Karpas-422 (cell line): ENCODE measurements at regions not wholly inside any gene's neighbourhood (a gene's known extent, or its start where the extent isn't known, plus 50 kb on each side); places are given as distances from the start of the nearest gene placed in this dataset.

Experiments
- DNase-seq: peaks from one replicate; pipeline ENCODE4 v3.0.0-alpha.2; 2015
- H2AFZ ChIP-seq: fragments of 200-600 bp; sonication (generic); 2 replicates; pipeline ENCODE4 v1.6.1; 2014; ENCODE audit warnings: antibody characterized with exemption, low read length, mixed read lengths
- H3K27ac ChIP-seq: fragments of 200-600 bp; sonication (generic); 2 replicates; pipeline ENCODE4 v1.5.1; 2014; ENCODE audit warnings: mild to moderate bottlenecking, low read length, moderate library complexity
- H3K27me3 ChIP-seq: fragments of 200-600 bp; sonication (generic); 2 replicates; pipeline ENCODE4 v1.6.1; 2014; ENCODE audit warnings: low read length, mixed read lengths
- H3K36me3 ChIP-seq: fragments of 200-600 bp; sonication (generic); 2 replicates; pipeline ENCODE4 v1.6.1; 2014; ENCODE audit warnings: low read length, mixed read lengths; ENCODE audit not compliant: insufficient read depth
- H3K4me1 ChIP-seq: fragments of 200-600 bp; sonication (generic); 2 replicates; pipeline ENCODE4 v1.6.1; 2014; ENCODE audit warnings: mild to moderate bottlenecking, low read length, mixed read lengths
- H3K4me2 ChIP-seq: fragments of 200-600 bp; sonication (generic); 2 replicates; pipeline ENCODE4 v1.6.1; 2014; ENCODE audit warnings: low read length, low read depth, mild to moderate bottlenecking; ENCODE audit not compliant: poor library complexity, severe bottlenecking
- H3K4me3 ChIP-seq: fragments of 200-600 bp; sonication (generic); 2 replicates; pipeline ENCODE4 v1.5.1; 2014; ENCODE audit warnings: mild to moderate bottlenecking, antibody characterized with exemption, low read length, mixed read lengths
- H3K79me2 ChIP-seq: fragments of 200-600 bp; sonication (generic); 2 replicates; pipeline ENCODE4 v1.6.1; 2014; ENCODE audit warnings: mild to moderate bottlenecking, low read length, mixed read lengths
- H3K9ac ChIP-seq: fragments of 200-600 bp; sonication (generic); 2 replicates; pipeline ENCODE4 v1.6.0; 2014; ENCODE audit warnings: low read length
- H3K9me2 ChIP-seq: fragments of 200-600 bp; sonication (generic), shearing (Covaris generic); replicated peaks from 2 replicates; pipeline ENCODE4 v1.6.0; 2014; ENCODE audit warnings: mild to moderate bottlenecking, low read length, moderate library complexity; ENCODE audit not compliant: insufficient read depth
- H3K9me3 ChIP-seq: fragments of 300-700, 200-600 bp; sonication (generic); 2 replicates; pipeline ENCODE4 v1.6.1; 2014; ENCODE audit warnings: low read length, mixed read lengths
- H4K20me1 ChIP-seq: fragments of 200-600 bp; sonication (generic); 2 replicates; pipeline ENCODE4 v1.6.1; 2014; ENCODE audit warnings: mild to moderate bottlenecking, antibody characterized with exemption, low read length, low read depth; ENCODE audit not compliant: insufficient read depth

DNA sequence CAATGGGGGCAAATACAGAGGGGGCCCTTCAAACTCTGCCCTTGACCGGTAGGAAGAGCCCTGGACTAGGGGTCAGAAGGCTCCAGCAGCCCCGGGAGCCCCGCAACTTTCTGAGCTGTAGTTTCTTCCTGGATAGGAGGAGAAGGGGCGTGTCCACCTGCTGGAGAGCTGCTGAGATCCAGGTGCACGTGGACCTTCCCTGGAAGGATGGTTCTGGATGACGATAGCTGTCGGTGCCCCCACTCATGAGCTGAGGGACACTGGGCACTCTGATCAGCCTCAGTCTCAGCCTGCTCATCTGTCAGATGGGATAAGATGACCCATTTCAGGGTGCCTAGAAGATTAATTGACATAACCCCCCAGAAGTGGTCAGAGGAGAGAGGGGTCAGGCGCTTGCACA is 125.2 kb upstream of the HDAC4 start:
- Histone ChIP-seq H3K27ac (no peak overlapping the region), H2AFZ (no peak overlapping the region), H3K9me3 (no peaks in the 10 kb centered on the region), H4K20me1 (no peaks in the 10 kb centered on the region), H3K36me3 (no peaks in the 10 kb centered on the region), H3K4me3 (no peak overlapping the region), H3K4me2 (no peak overlapping the region), H3K27me3 (no peaks in the 10 kb centered on the region), H3K9me2 (no peaks in the 10 kb centered on the region), H3K79me2 (no peaks in the 10 kb centered on the region), H3K4me1 (no peaks in the 10 kb centered on the region), H3K9ac (no peak overlapping the region)
- DNase-seq = no peak

DNA sequence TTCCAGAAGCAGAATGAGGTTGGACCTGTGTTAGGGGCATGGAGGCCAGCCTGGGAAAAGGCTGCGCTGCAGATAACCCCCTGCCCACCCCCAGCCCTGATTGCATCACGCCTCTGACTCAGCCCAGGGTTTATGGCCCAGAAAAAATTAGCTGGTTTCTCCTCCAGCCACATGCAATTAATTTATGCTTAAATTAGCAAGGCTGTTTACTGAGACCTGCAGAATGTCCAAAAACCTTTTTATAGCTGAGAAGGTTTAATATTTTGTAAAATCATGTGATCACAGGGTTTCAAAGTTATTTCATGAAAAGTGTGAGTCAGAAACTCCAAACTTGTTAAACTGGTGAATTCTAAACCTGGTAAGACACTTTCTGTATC is 123.1 kb upstream of the HDAC4 start:
- Histone ChIP-seq H3K9me3 (no peaks in the 10 kb centered on the region), H2AFZ (no peak overlapping the region), H3K9me2 (no peaks in the 10 kb centered on the region), H3K79me2 (no peaks in the 10 kb centered on the region), H3K9ac (no peak overlapping the region), H3K4me1 (no peaks in the 10 kb centered on the region), H3K27me3 (no peaks in the 10 kb centered on the region), H3K27ac (no peak overlapping the region), H3K4me3 (no peak overlapping the region), H4K20me1 (no peaks in the 10 kb centered on the region), H3K36me3 (no peaks in the 10 kb centered on the region), H3K4me2 (no peak overlapping the region)
- no peak for DNase-seq

DNA sequence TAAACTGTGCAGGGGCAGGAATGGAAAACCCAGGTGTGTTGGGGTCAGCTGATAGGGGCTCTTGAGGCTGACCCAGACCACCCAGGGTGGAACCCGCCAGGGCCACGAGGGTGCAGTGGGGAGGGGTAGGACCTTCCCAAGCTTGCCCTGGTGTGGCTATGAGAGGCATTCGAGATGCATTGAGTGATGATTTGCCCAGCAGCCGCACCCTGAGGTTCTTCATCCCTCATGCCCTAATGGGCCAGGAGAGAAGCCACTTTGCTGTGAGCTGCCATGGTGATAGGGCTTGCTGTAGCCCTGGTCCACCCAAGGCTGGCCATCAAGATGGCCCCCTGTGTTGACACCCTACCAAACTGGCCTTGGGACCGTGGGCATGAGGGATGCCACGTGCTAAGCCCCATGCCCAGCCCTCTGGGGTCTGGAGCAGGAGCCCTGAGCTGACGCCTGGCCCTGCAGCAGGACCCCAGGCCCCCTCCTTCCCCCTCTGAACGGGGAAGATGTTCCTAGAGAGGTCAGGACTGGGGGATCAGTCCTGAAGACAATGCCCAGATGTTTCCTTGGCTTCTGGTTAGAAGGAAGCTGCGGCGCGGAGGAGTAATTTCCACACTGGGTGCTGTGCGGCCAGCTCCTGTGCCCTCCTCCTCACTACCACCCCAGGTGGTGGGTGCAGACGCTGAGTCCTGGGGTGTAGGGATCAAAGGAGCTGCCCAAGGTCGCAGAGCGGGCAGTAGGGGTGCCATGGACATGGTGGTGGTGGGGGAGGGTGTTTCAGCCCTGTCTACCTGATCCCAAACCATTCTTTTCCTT is 122.5 kb upstream of the HDAC4 start:
- DNase-seq = no peak
- H3K79me2 ChIP-seq = no peaks in the 10 kb centered on the region

DNA sequence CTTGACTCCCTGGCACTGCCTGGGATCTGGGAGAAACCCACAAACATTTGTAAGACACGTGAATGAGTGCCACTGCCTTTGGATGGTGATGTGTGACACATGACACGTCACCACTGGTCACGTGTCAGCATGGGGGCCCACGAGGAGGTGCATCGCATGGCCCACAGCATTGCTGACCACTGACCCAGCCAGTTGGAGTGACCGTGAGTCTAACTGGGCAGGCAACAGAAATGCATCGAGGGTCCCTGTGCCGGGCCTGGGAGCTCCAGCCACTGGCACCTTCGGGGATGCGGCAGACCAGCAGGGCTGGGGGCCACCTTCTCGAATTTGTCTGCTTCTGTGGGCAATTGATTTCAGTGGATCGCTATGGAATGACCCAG is 121.9 kb upstream of the HDAC4 start:
- no peak overlapping the region for H3K4me3 ChIP-seq
- DNase-seq = no peak
- H3K79me2 ChIP-seq = no peaks in the 10 kb centered on the region
- H3K4me1 ChIP-seq = no peaks in the 10 kb centered on the region
- no peaks in the 10 kb centered on the region for H4K20me1 ChIP-seq
- H3K9me2 ChIP-seq = no peaks in the 10 kb centered on the region
- no peaks in the 10 kb centered on the region for H3K27me3 ChIP-seq
- no peak overlapping the region for H3K4me2 ChIP-seq
- H3K36me3 ChIP-seq = no peaks in the 10 kb centered on the region
- no peak overlapping the region for H3K27ac ChIP-seq
- no peak overlapping the region for H3K9ac ChIP-seq
- H2AFZ ChIP-seq = no peak overlapping the region
- no peaks in the 10 kb centered on the region for H3K9me3 ChIP-seq

More for the DNA sequence above, 122.5 kb upstream of the HDAC4 start:
- H3K4me2 ChIP-seq = no peak overlapping the region
- H3K9me3 ChIP-seq = no peaks in the 10 kb centered on the region
- H4K20me1 ChIP-seq = no peaks in the 10 kb centered on the region
- H3K27me3 ChIP-seq = no peaks in the 10 kb centered on the region
- H3K36me3 ChIP-seq = no peaks in the 10 kb centered on the region
- no peaks in the 10 kb centered on the region for H3K9me2 ChIP-seq
- H3K4me1 ChIP-seq = no peaks in the 10 kb centered on the region
- H3K9ac ChIP-seq = no peak overlapping the region
- H3K27ac ChIP-seq = no peak overlapping the region
- H3K4me3 ChIP-seq = no peak overlapping the region
- H2AFZ ChIP-seq = no peak overlapping the region

DNA sequence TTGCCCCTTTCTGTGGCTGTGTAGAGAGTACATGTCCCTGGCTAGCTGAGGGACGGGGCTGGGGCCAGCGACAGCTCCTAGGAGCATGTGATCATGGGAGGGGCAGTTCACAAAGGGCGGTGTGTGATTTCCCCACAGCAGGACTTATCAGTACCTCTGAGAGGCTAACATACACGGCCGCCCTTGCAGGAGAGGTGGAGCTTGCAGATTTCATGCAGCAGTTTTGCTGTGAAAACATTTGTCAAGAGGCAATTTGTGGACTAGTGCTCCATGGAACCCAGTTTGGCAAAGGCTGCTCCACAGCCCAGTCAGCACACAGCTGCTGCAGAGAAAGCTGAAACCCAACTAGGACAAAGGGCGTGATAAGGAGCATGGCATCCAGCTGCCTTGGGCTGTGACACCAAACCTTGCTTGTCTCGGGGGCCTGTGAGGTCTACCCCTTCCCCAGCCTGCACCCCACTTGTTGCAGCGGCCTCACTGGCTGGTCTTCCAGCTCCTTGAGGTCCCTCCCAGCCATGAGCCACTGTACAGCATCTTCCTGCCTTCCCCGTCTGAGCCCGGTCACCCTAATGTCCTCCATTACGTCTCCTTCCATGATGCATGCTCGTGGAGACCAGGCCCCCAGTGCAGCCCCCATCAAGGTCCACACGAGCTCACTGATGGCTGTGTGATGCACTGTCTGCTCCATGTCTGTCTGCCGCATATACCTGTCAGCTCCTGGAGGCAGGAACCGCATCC is 121.4 kb upstream of the HDAC4 start:
- Histone ChIP-seq H3K79me2 (no peaks in the 10 kb centered on the region), H3K9me2 (no peaks in the 10 kb centered on the region), H3K36me3 (no peaks in the 10 kb centered on the region), H3K27ac (no peak overlapping the region), H2AFZ (no peak overlapping the region), H3K4me2 (no peak overlapping the region), H3K9me3 (no peaks in the 10 kb centered on the region), H3K9ac (no peak overlapping the region), H4K20me1 (no peaks in the 10 kb centered on the region), H3K27me3 (no peaks in the 10 kb centered on the region), H3K4me1 (no peaks in the 10 kb centered on the region), H3K4me3 (no peak overlapping the region)
- no peak for DNase-seq

DNA sequence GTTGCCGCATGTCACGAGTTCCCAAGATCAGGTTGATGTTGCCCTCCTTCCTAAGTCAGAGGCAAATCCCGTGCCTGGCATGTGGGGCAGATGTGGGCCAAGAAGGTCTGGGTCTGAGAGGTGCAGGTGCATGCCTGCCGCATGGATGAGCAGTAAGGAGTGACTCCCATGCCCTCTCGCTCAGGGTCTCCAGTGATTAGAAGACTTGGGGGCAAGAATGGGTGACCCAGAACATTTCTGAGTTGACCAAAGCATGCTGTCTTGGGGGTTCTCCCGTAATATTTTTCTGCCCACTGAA is 120.6 kb upstream of the HDAC4 start:
- Histone ChIP-seq H3K36me3 (no peaks in the 10 kb centered on the region), H3K27me3 (no peaks in the 10 kb centered on the region), H3K79me2 (no peaks in the 10 kb centered on the region), H3K27ac (no peak overlapping the region), H3K9me3 (no peaks in the 10 kb centered on the region), H3K4me1 (no peaks in the 10 kb centered on the region), H3K4me3 (no peak overlapping the region), H4K20me1 (no peaks in the 10 kb centered on the region), H2AFZ (no peak overlapping the region), H3K9ac (no peak overlapping the region), H3K4me2 (no peak overlapping the region), H3K9me2 (no peaks in the 10 kb centered on the region)
- DNase-seq = no peak

DNA sequence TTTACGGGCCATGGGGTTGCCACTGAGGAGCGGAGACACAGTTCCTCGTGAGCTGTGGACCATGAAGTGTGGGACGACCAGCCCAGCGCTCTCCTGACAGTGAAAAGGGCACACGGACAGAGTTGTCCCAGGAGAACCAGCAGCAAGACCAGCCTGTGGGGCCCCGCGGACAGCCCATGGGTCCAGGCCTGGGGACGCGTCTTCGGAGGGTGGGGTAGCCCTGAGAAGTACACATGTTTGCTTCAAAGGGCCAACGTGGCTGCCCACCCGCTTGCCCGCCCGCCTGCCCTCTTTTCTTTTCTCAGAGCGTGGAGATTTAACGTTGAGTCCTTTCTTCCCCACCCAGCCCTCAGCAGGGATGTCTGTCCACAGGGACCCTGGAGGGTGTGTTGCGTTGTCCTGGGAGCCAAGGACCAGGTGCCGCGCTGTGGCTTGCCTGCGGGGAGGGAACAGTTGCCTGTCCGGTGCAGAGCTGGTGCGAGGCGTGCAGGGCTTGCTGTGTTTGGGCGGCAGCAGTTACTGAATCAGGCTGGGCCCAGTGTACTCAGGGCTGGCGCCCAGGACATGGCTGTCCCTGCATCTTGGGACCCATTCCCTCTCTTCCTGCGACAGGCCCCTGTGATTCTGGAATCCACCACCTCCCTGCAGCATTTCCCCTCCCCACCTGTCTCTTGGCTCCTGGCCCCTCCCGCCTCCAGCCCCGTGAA is 120.1 kb upstream of the HDAC4 start:
- no peak for DNase-seq

DNA sequence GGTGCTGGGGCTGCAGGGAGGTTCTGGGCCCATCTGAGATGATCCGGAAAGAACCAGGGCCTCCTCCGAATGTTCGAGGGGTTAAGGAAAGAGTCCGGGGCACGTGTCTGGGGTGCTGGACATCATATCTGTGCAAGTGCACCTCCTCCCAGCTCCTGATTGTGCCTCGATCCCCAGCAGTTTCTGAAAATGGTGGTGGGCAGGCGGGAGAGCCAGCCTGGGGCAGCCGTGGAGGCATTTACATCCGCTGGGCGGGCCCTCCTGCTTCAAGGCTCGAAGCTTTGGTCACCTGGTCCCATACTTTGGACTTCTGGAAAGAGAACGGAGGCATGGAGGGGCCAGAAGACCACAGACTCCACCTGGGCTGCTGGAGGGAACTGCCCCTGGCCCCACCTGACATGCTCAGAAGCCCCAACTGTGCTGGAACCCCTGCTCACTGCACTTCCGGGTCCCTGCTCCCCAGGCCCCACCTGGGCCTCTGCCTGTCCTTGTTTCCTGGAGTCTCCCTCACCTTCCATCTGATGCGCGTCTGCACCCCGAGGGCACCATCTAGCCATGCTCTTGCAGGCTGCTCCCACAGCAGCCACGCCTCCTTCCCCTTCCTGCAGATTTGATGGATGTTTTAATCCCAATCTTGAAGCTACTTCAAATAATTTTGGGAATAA is 119.2 kb upstream of the HDAC4 start:
- no peaks in the 10 kb centered on the region for H3K9me3 ChIP-seq
- no peak overlapping the region for H3K9ac ChIP-seq
- no peaks in the 10 kb centered on the region for H3K9me2 ChIP-seq
- H2AFZ ChIP-seq = no peak overlapping the region
- no peak overlapping the region for H3K27ac ChIP-seq
- no peak for DNase-seq
- H4K20me1 ChIP-seq = no peaks in the 10 kb centered on the region
- H3K4me2 ChIP-seq = no peak overlapping the region
- H3K4me1 ChIP-seq = no peaks in the 10 kb centered on the region
- H3K4me3 ChIP-seq = no peak overlapping the region
- H3K36me3 ChIP-seq = no peaks in the 10 kb centered on the region
- H3K79me2 ChIP-seq = no peaks in the 10 kb centered on the region
- no peaks in the 10 kb centered on the region for H3K27me3 ChIP-seq

More for the DNA sequence above, 120.1 kb upstream of the HDAC4 start:
- H3K9me2 ChIP-seq = no peaks in the 10 kb centered on the region
- H3K4me1 ChIP-seq = no peaks in the 10 kb centered on the region
- no peak overlapping the region for H3K4me2 ChIP-seq
- H3K36me3 ChIP-seq = no peaks in the 10 kb centered on the region
- no peaks in the 10 kb centered on the region for H3K27me3 ChIP-seq
- no peaks in the 10 kb centered on the region for H3K79me2 ChIP-seq
- H3K9ac ChIP-seq = no peak overlapping the region
- no peak overlapping the region for H3K27ac ChIP-seq
- no peaks in the 10 kb centered on the region for H3K9me3 ChIP-seq
- no peak overlapping the region for H2AFZ ChIP-seq
- no peak overlapping the region for H3K4me3 ChIP-seq
- H4K20me1 ChIP-seq = no peaks in the 10 kb centered on the region
